Esophagus muscularis mucosa (tissue), 4 donors: ENCODE measurements at regions not wholly inside any gene's neighbourhood (a gene's known extent, or its start where the extent isn't known, plus 50 kb on each side); places are given as distances from the start of the nearest gene placed in this dataset.

ENCODE experiments used
- DNase-seq: peaks from one replicate; pipeline ENCODE4 v3.0.0-alpha.2; 2017; ENCODE audit errors: extremely low spot score
- H3K27ac ChIP-seq, 4 donors: fragments of 200-600 bp; sonication (generic); replicated peaks in 1 of 4; 1 replicate in 3 of 4; 2 replicates in 1 of 4; pipeline ENCODE4 v1.5.1; 2016 to 2019; ENCODE audit warnings: mild to moderate bottlenecking in 1 of 4
- H3K27me3 ChIP-seq, 4 donors: fragments of 200-600 bp; sonication (generic); one replicate each; pipeline versions ENCODE4 v1.5.1 to v1.6.0; 2016 to 2019
- H3K36me3 ChIP-seq, 4 donors: fragments of 200-600 bp; sonication (generic); one replicate each; pipeline ENCODE4 v1.5.1; 2016 to 2019
- H3K4me1 ChIP-seq, 4 donors: fragments of 200-600 bp; sonication (generic); one replicate each; pipeline ENCODE4 v1.5.1; 2016 to 2019
- H3K4me3 ChIP-seq, 4 donors: fragments of 200-600 bp; sonication (generic); 1 replicate in 2 of 4; 2 replicates in 2 of 4; pipeline ENCODE4 v1.5.1; 2016 to 2019; ENCODE audit warnings: mild to moderate bottlenecking in 4 of 4, moderate library complexity in 1 of 4
- H3K9me3 ChIP-seq, 4 donors: fragments of 200-600 bp; sonication (generic); 1 replicate in 3 of 4; 2 replicates in 1 of 4; pipeline ENCODE4 v1.5.1; 2016 to 2019
- CTCF ChIP-seq, 3 experiments: fragments of 200-600 bp in 2 of 3; fragments of 450-650 bp in 1 of 3; sonication (generic) in 2 of 3; IDR thresholded peaks; one replicate each; pipeline ENCODE4 v1.5.1; 2017 to 2019; ENCODE audit warnings: antibody characterized with exemption in 3 of 3, mild to moderate bottlenecking in 2 of 3, moderate library complexity in 1 of 3
- EP300 ChIP-seq: sonication (generic); formaldehyde crosslinking; IDR thresholded peaks from one replicate; pipeline ENCODE4 v1.6.1; 2017; ENCODE audit warnings: antibody characterized with exemption
- POLR2A ChIP-seq: fragments of 450-650 bp; IDR thresholded peaks from one replicate; pipeline ENCODE4 v1.6.1; 2017; ENCODE audit warnings: antibody characterized with exemption, moderate library complexity, mild to moderate bottlenecking, low read depth
- POLR2AphosphoS5 ChIP-seq, 2 donors: sonication (generic); formaldehyde crosslinking; IDR thresholded peaks; one replicate each; pipeline ENCODE4 v1.6.1; 2017; ENCODE audit warnings: antibody characterized with exemption in 2 of 2
- WGBS: methylation state at CpG from one replicate; pipeline ENCODE4 v1.1.5; 2018; 5-methylcytosine and 5-hydroxymethylcytosine counted together
- intact Hi-C: fragments of 100-400 bp; cut with DNase I; formaldehyde crosslinking; loops from one replicate; pipeline ENCODE4 v1.15.1; 2023

- no peak for DNase-seq
- 69% methylated on average over 7 of the region's 11 CpGs for WGBS
- H3K36me3 ChIP-seq = no peaks in the 10 kb centered on the region
- peaks cover 0 to 5% (median 0%) of the 10 kb centered on the region in 4 donors for H3K9me3 ChIP-seq
- peaks cover 0 to 51% (median 0%) of the 10 kb centered on the region in 4 donors for H3K27me3 ChIP-seq
- H3K4me3 ChIP-seq = no peak overlapping the region
- H3K4me1 ChIP-seq = no peaks in the 10 kb centered on the region
- TF ChIP-seq POLR2AphosphoS5 (IDR thresholded peaks at IDR 0.05) (no peak), POLR2A (no peak), EP300 (no peak), CTCF (IDR thresholded peaks at IDR 0.05) (no peak)
- H3K27ac ChIP-seq = no peak overlapping the region
- intact Hi-C loops = no loop called here
Observed at GRCh38 chr11:69878927-69879728, 59.9 kb upstream of the FGF3 start.

- TF ChIP-seq POLR2AphosphoS5 (IDR thresholded peaks at IDR 0.05) = no peak
- no peak for TF ChIP-seq EP300
- TF ChIP-seq CTCF (IDR thresholded peaks at IDR 0.05) = no peak
- TF ChIP-seq POLR2A = no peak
- Histone ChIP-seq H3K27me3 (peaks cover 0 to 56% (median 0%) of the 10 kb centered on the region in 4 donors), H3K9me3 (peaks cover 0 to 5% (median 0%) of the 10 kb centered on the region in 4 donors), H3K4me1 (no peaks in the 10 kb centered on the region), H3K4me3 (no peak overlapping the region), H3K36me3 (no peaks in the 10 kb centered on the region), H3K27ac (no peak overlapping the region)
- 72% methylated on average over 5 of the region's 5 CpGs for WGBS
- intact Hi-C loops = no loop called here
- DNase-seq = no peak
Observed at GRCh38 chr11:69879729-69880005, 60.5 kb upstream of the FGF3 start.

- no peaks in the 10 kb centered on the region for H3K4me1 ChIP-seq
- no peak for TF ChIP-seq POLR2A
- TF ChIP-seq POLR2AphosphoS5 (IDR thresholded peaks at IDR 0.05) = no peak
- TF ChIP-seq CTCF (IDR thresholded peaks at IDR 0.05) = no peak
- TF ChIP-seq EP300 = no peak
- no peak for DNase-seq
- WGBS = 92% methylated on average over 12 of the region's 18 CpGs
- no peak overlapping the region for H3K4me3 ChIP-seq
- H3K9me3 ChIP-seq = peaks cover 0 to 5% (median 0%) of the 10 kb centered on the region in 4 donors
- intact Hi-C loops = no loop called here
- H3K36me3 ChIP-seq = no peaks in the 10 kb centered on the region
- no peak overlapping the region for H3K27ac ChIP-seq
- peaks cover 0 to 59% (median 0%) of the 10 kb centered on the region in 4 donors for H3K27me3 ChIP-seq
Observed at GRCh38 chr11:69880041-69880825, 61.0 kb upstream of the FGF3 start.

- intact Hi-C loops = no loop called here
- TF ChIP-seq CTCF (IDR thresholded peaks at IDR 0.05) = no peak
- TF ChIP-seq POLR2AphosphoS5 (IDR thresholded peaks at IDR 0.05) = no peak
Observed at GRCh38 chr11:69880826-69881445, 61.7 kb upstream of the FGF3 start.

More at GRCh38 chr11:69880826-69881445, 61.7 kb upstream of the FGF3 start:
- Histone ChIP-seq H3K4me1 (no peaks in the 10 kb centered on the region), H3K27ac (no peak overlapping the region), H3K9me3 (peaks cover 0 to 5% (median 0%) of the 10 kb centered on the region in 4 donors), H3K27me3 (peaks cover 0 to 60% (median 0%) of the 10 kb centered on the region in 4 donors), H3K4me3 (no peak overlapping the region), H3K36me3 (no peaks in the 10 kb centered on the region)
- WGBS = 93% methylated on average over 7 of the region's 10 CpGs
- no peak for DNase-seq
